GM19395 (cell line): ENCODE measurements at regions not wholly inside any gene's neighbourhood (a gene's known extent, or its start where the extent isn't known, plus 50 kb on each side); places are given as distances from the start of the nearest gene placed in this dataset.
"Not testable (repeated sequence)": the region's sequence is repeated elsewhere in the genome, so short reads cannot be mapped to it uniquely, and the experiment has no call there.

ENCODE experiments used
- ATAC-seq: cut with Tn5 transposase; IDR thresholded peaks from one replicate; pipeline ENCODE4 v1.9.1; 2021; ENCODE audit warnings: mild to moderate bottlenecking, moderate library complexity; ENCODE audit not compliant: unreplicated experiment

DNA sequence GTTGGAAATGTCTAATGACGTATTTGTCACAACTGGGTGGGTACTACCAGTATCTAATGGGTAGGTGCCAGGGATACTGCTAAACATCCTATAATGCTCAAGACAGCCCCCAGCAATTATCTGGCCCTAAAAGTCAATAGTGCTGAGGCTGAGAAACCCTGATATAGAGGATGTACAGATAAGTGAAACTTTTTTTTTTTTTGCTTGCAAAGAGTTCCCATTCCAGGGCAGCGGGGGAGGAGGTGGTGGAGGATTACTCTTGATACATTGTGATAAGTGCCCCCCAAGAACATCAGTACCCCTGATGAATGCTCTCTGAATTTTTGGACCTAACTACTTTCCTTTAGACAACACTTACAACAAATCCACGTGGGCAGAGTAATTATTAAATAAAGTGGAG lies 329.7 kb upstream of the SPRED2 start:
- ATAC-seq = no peak

DNA sequence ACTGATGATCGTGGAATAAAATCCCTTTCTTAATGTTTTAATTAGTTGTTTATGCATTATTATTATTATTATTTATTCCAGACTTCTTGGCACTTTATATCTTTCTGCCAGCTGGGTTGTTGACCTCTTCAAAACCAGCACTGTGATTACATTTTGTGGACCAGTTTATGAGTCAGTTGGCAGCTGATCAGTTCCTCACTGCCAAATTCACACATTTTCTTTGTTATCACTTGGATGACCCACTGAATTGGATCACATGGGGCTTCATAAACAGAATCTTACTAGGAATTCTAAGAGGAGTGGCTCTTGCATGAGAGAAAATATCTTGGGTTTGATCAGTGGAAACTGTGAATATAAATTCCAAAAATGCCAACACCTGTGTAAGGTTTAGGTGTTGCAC lies 321.8 kb upstream of the SPRED2 start:
- no peak for ATAC-seq

DNA sequence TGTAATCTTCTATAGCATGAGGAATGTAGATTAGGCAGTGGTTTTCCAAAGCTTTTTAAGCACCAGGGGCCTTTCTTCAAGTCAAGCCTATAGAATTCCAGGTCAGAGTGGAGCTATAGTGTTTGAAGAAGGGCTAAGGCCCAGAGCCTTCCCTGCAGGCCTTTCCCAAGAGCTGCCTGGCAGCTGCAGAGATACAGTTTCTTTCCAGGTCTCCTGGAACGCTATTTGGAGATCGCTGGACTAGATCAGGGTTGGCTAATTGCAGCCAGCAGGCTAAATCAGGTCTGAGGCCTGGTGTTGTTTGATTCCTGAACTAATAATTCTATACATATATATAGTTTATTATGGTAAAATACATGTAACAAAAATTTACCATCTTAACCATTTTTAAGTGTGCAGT lies 319.0 kb upstream of the SPRED2 start:
- ATAC-seq = no peak

DNA sequence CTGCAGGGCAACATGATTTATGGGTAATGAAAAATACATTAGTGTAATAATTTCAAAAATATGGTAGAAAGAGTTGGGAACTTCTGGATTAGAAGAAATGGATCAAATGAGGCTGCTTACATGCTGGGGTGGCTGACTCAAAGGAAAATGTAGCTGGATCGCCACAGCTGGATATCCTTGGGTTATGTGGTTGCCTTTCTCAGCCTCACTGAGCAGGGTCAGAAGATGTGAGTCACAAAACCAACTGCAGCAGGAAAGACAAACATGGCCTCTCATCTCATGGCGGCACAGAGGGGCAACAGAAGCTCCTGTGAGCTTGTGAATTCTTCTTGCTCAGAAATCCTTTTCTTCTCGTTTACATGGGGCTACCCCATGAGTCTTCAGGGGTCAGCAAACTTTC lies 317.1 kb upstream of the SPRED2 start:
- ATAC-seq = no peak

DNA sequence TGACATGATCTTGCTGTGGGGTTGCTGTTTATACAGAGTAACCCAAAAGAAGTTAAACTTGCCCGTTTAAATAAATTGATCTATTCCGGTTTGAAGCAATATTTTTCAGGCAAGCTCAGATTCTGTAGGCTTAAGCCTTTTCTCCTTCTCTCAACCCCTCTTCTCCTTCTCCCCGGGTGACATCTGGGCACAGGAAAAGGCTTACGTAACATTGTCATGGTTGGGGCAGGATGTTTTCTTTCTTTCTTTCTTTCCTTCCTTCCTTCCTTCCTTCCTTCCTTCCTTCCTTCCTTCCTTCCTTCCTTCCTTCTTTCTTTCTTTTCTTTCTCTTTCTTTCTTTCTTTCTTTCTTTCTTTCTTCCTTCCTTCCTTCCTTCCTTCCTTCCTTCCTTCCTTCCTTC lies 315.5 kb upstream of the SPRED2 start:
- ATAC-seq = not testable (repeated sequence)

DNA sequence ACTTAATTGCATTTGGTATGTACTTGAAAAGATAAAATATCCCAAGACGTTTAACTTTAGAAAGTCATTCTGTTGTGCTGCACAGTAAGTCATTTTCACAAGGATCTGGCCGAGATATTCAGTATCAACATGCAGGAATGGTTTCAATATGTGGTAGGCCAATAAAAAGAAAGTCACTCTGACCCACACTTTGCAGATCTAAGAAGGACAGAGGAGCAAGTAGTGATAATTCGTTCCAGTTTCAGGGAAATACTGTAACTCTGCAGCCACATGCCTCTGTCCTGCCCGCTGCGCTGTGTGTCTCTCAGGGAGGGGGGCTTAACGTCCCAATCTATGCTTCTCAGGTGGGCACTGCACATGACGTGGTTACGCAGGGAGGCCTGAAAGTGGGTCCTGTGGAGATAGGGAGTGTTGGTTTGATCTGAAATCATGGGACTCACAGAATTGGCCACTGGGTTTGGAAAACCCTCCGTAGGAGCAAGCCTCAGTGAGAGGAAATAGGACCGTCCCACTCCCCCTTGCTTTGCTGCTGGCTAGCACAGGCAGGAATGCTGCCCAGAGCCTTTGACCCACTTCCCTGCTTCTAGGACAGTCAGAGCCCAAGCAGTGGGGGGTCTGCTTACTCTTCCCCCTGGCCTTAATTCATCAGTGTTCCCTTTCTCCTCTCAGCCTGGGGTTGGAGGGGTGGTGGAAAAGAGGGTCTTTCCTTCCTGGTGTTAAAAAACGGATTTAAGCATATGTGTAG lies 314.7 kb upstream of the SPRED2 start:
- no peak for ATAC-seq

DNA sequence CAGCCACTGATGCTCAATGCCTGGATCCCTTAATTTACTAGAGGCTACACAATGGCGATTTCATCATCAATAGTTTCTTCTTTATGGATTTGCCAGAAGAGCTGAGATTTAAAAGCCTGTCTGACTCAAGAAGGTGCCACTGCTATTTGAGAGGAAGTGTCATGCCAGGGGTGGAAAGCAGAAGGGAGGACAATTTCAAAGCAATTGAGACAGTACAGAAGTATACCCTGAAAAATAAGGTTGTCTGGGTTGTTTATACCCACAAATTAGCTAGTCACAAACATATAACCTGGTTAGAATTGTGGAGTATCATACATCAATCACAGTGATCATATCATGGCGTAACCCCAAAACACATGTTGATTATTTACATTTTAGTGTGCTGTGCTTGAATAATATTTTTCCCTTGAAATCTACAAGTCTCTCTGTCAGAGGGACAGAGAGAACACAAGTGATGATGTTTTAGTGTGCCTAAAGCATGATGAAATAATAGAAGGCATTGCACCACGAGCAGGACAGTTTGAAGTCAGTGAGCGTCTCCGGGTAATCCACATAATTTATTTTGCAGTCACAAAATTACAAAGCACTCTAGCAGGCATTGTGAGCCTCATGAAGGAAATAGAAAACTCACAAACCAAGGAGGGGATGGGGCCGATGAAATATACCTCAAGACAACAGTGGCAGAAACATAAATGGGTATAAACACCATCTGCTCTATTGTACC lies 312.2 kb upstream of the SPRED2 start:
- no peak for ATAC-seq

DNA sequence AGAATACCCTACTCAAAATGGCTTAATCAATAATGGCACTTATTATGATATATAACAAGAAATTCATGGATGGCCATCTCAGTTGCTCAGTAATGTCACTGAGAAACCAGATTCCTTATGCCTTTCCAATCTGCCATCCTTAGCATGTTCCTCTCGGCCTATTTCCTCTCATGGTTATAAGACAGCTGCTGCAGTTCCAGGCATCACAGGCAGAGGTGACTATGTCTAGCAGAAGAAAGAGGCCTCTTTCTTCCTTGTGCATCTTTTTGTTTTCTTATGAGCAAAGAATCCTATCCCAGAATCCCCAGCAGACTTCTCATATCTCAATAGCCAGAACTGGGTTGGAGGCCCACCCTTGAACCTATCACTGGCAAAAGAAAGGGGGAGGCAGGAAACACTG lies 310.6 kb upstream of the SPRED2 start:
- ATAC-seq = no peak

DNA sequence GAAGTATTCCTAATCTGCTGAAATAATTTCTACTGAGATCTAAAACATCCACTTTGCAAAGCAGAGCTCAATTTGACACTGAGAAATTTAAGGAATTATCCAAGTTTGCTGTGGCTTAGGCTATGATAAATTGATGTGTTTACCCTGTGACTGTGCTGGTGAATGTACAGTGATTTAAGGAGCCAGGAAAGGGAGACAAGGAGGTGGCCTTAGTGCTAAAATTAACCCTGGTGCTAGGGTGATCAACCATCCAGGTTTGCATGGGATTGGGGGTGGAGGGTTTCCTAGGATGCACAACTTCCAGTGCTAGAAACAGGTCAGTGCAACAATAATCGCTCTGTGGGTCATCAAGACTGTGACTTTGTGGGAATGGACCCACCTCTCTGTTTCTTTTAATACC lies 307.5 kb upstream of the SPRED2 start:
- ATAC-seq = no peak

DNA sequence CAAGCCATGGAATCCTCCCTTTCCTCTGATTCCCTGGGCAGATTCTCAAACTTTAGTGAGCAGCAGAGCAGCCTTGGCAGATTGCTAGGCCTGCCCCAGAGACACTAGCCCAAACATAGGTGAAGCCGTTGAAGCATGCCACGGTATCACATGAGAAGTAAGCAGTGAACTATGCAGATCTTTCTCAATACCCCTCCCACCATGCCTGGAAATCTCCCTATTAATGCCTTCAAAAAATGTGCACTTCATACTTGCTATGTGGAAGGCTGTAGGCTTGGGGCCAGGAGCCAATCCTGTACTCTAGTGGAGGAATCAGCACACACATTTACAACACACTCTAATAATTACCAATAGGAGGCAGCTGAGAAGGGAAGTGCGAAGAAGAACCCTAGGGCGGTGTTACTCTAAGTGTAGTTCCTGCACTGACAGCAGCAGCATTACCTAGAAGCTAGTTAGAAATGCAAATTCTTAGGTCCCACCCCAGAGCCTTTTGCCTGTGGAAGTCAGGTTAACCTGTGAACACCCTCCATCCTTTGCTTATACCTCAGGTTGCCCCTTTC lies 305.1 kb upstream of the SPRED2 start:
- no peak for ATAC-seq

DNA sequence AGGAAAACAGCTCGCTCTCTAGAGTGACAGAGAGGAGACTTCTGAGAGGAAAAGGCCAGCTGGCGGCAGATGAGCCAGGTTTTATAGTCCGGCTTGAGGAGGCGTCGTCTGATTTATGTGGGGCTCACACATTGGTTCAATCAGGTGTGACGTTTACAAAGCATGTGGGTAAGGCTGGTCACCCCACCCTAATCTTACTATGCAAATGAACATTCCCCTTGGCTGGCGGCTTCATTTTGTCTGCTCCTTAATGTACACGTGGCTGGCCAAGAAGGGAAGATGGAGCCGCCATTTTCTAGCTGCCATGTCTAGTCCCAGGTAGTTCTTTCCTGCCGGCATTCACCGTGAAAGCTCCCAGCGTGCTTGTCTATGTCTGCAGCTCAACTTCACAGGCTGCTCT lies 299.1 kb upstream of the SPRED2 start:
- ATAC-seq = no peak

DNA sequence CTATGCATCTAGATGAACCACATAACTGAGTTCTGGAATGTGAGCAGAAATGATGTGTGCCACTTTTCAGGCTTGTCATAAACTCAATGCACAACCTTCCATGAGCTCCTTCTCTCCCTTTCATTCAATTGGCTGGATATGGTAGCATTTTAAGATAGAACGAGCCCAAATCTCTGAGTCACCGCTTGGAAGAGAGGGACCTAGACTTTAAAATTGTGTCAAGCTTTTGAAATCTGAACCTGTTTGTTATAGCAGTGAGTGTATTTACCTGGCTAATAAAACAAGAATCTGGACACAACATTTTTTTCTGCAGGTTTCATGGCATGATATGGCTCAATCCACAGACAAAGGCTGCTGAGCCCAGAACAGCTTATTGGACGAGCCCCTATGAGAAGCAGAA lies 297.8 kb upstream of the SPRED2 start:
- no peak for ATAC-seq

DNA sequence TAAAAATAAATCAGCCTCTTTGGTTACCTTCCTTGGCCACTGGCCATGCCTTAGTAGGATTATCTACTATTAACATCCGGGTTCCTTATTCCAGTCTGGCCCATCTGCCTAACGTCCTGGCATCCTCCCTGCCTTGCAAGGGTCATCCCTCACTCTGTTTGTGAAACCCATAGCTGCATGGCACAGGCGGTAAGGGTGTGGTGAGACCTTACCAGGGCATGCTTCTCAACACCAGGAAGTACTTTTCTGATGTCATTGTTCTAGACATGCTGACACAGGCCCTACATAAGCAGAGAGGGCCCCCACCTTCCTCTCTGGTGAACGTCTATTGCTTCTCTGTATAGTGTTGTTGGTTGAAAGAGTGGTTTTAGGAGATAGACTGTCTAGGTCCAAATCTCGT lies 296.8 kb upstream of the SPRED2 start:
- no peak for ATAC-seq

DNA sequence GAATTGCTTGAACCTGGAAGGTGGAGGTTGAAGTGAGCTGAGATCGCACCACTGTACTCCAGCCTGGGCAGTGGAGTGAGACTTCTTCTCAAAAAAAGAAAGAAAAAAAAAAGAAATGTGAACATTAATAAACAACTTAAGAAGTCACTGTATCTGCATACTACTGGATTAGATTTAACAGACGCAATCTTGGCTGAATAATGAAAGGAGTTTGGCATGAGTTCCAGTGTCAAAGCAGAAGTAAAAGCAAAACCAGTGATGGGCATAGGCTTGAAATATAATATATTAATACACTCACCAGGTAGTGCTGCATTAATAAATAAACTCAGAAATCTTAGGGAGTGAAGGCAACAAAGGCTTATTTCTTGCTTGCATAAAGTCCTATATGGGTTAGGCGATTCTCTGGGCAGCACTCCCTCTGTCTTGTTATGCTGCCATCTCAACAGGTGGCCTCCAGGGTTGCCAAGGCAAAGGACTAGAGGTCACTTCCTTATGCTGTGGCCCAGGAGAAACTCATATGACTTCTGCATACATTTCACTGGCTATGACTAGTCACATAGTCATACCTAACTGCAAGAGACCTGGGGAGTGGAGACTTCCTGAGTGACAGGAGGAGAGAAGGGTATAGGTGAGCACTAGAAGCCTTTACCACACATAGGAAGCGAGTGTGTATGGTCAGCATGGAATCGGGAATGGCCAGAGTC lies 296.2 kb upstream of the SPRED2 start:
- ATAC-seq = no peak

DNA sequence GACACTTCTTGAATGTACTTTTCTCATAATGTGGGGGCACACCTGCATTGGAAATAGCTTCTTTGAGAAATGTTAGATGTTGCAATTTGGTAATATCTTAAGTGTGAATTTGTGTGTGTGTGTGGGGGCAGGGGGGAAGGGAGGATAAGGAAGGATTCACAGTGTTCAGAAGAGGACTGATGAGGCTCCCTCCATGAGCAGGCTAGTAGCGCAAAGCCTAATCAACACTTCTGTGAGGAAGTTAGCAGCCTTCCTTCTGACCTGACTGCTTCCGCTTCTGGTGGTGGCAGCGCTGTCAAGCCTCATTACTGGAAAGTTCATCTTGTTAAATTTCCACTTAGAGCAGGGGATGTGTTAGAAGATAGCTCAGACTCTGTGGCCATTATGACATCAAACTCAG lies 295.4 kb upstream of the SPRED2 start:
- ATAC-seq = no peak

DNA sequence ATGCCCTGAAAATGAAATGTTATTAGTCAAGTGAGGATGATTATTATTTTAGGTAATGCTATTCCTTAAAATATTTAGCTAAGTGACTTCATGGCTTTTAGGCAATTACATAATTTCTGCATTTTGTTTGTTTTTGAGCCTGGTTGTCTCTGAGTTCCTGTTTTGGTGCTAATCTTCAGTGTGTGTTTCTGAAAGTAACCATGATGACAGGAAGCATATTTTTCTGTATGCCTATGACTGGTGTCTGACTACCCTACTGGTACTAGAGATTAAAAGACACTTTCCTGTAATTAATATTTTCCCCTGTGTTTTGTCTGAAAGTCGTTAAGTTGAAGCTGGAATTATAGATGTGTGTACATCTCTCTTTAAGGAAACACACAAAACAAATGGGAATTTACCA lies 295.0 kb upstream of the SPRED2 start:
- ATAC-seq = no peak

DNA sequence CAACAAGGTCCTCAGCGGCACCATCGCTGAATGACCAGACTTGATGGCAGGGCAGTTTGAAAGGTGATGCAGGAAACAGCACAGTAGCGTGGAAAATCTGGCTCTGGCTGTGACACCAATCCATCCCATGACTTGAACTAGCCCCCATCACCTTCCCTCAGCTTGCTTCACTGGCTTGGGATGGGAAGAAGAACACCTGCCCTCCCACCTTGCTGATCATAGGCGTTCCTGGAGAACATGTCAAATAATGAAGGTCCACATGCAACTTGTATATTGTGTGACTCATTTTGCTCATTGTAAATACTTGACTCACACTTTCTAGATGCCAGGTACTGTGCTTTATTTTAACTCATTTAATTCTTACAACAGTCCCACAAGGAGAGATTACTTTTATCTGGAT lies 292.4 kb upstream of the SPRED2 start:
- ATAC-seq = no peak

DNA sequence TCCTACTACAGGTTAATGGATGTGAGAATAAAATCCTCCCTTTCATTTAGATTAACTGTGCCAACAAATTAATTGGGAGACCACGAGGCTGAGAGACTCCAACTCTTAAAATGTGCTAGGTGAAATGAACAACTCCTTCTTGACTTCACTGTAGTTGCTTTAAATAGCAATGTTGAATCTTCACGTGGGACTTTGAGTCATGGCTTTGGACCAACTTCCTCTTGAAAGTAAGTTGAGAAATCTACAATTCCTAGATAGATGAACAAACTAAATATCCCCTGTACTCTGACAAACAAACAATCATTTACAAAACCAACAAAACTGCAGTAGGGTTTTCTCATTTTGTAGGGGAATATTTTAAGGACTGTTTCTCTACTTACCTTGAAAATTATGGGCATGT lies 291.9 kb upstream of the SPRED2 start:
- no peak for ATAC-seq

DNA sequence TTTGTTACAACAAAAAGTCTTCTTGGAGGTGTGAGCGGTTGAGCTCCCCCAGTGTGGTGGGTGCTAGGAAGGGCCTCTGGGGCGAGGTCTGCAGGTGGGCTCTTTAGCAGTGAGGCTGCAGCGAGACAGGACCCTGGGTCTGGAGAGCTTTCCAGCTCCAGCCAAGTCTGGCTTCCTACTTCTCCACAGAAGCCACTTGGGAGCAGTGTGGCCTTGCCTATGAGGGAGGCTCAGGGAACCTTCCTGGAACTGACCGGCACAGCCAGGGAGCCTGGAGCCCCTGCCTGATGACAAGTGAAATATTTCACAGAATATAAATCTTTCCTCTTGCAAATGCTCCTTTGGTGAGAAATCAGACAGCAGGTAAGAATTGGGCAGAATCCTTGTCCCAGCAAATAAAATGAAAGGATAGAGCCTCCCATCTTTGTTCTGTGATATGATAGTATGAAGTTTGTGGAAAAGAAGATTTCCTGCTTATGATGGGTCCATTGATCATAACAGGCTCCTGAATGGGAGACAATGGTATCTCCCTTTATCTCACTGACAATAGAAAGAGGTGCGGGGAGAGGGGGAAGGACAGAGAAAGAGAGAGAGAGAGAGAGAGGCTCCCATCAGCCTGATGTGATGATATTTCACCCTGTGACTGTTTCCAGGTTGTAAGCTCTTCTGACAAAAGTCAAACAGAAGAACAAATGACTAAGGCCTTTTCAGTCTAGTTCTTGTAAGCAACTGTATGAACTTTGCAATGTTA lies 289.8 kb upstream of the SPRED2 start:
- ATAC-seq = no peak

DNA sequence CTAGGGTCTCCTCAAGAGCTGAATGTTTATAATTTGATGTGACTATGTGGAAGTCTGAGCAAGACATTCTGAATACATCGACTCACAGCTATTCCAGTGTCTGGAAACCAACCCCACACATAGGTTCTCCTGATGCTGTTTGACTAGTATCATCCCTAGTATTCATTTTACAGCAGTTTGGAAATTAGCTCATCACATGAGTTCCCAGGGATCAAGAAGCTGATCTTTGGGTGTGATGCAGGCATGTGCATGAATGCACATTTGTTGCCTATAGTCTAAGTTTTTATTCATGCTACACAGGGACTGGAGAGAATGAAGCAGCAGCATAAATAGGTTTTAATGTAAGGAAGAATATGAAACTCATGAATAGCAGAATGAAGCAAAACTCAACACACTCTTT lies 284.3 kb upstream of the SPRED2 start:
- no peak for ATAC-seq

DNA sequence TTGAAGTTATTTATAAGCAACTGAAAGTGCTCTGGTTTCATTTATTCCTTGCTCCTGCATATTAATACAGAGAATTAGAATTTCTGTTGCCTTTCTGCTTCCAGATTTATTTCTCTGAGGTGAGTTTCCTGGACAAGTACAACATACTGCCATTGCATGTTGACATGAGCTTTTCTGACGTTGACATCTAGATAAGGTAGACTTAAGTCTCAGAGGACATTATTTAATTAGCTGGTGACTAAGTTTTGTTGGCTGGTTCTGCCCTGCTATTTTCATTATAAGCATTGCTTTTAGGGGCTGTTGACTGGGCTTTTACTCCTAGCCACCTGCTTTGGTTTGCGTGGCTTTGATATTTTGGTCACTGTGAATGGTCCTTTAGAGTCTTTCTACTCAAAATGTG lies 282.9 kb upstream of the SPRED2 start:
- ATAC-seq = no peak
